ENCODE measurements at regions not wholly inside any gene's neighbourhood (a gene's known extent, or its start where the extent isn't known, plus 50 kb on each side); places are given as distances from the start of the nearest gene placed in this dataset.

- Histone ChIP-seq H4K20me1 (ENCODE audit: insufficient read depth, low read length) (no peaks in the 10 kb centered on the region), H3K36me3 (ENCODE audit: insufficient read depth, low read length) (no peaks in the 10 kb centered on the region), H3K27ac (ENCODE audit: low read depth, low read length) (no peak overlapping the region), H3K79me2 (ENCODE audit: insufficient read depth, low read length) (no peaks in the 10 kb centered on the region), H3K4me1 (ENCODE audit: insufficient read depth, low read length) (no peaks in the 10 kb centered on the region), H2AFZ (ENCODE audit: low read length) (no peak overlapping the region), H3K27me3 (ENCODE audit: insufficient read depth, low read length) (peaks cover 7% of the 10 kb centered on the region), H3K4me3 (ENCODE audit: insufficient read depth, low read length) (no peak overlapping the region), H3K4me2 (ENCODE audit: insufficient read depth, low read length) (no peak overlapping the region), H3K9me3 (ENCODE audit: low read depth, low read length) (no peaks in the 10 kb centered on the region)
- no peak for DNase-seq (ENCODE audit: insufficient read length, low spot score, missing footprints)
- TF ChIP-seq CTCF (IDR thresholded peaks at IDR 0.05; ENCODE audit: extremely low read depth, low read depth, low read length), result no peak
Observed at GRCh38 chr7:45421806-45422205, 152.4 kb upstream of the ADCY1 start.

- Histone ChIP-seq H3K4me1 (ENCODE audit: insufficient read depth, low read length) (no peaks in the 10 kb centered on the region), H3K27ac (ENCODE audit: low read depth, low read length) (no peak overlapping the region), H3K27me3 (ENCODE audit: insufficient read depth, low read length) (no peaks in the 10 kb centered on the region), H4K20me1 (ENCODE audit: insufficient read depth, low read length) (no peaks in the 10 kb centered on the region), H3K4me2 (ENCODE audit: insufficient read depth, low read length) (no peak overlapping the region), H3K79me2 (ENCODE audit: insufficient read depth, low read length) (no peaks in the 10 kb centered on the region), H3K36me3 (ENCODE audit: insufficient read depth, low read length) (no peaks in the 10 kb centered on the region), H3K4me3 (ENCODE audit: insufficient read depth, low read length) (no peak overlapping the region), H3K9me3 (ENCODE audit: low read depth, low read length) (no peaks in the 10 kb centered on the region), H2AFZ (ENCODE audit: low read length) (no peak overlapping the region)
- no peak for TF ChIP-seq CTCF (IDR thresholded peaks at IDR 0.05; ENCODE audit: extremely low read depth, low read depth, low read length)
- no peak for DNase-seq (ENCODE audit: insufficient read length, low spot score, missing footprints)
Observed at GRCh38 chr7:45430397-45430796, 143.8 kb upstream of the ADCY1 start.

GRCh38 chr7:45434167-45434784 is 139.9 kb upstream of the ADCY1 start:
- Histone ChIP-seq H3K4me3 (ENCODE audit: insufficient read depth, low read length) (no peak overlapping the region), H2AFZ (ENCODE audit: low read length) (no peak overlapping the region), H3K27me3 (ENCODE audit: insufficient read depth, low read length) (peaks cover 3% of the 10 kb centered on the region), H3K4me2 (ENCODE audit: insufficient read depth, low read length) (no peak overlapping the region), H3K9me3 (ENCODE audit: low read depth, low read length) (no peaks in the 10 kb centered on the region), H3K79me2 (ENCODE audit: insufficient read depth, low read length) (no peaks in the 10 kb centered on the region), H3K27ac (ENCODE audit: low read depth, low read length) (no peak overlapping the region), H4K20me1 (ENCODE audit: insufficient read depth, low read length) (no peaks in the 10 kb centered on the region), H3K36me3 (ENCODE audit: insufficient read depth, low read length) (no peaks in the 10 kb centered on the region), H3K4me1 (ENCODE audit: insufficient read depth, low read length) (no peaks in the 10 kb centered on the region)
- no peak for TF ChIP-seq CTCF (IDR thresholded peaks at IDR 0.05; ENCODE audit: extremely low read depth, low read depth, low read length)
- DNase-seq (ENCODE audit: insufficient read length, low spot score, missing footprints), result no peak

GRCh38 chr7:45435131-45435530 is 139.0 kb upstream of the ADCY1 start:
- no peak for DNase-seq (ENCODE audit: insufficient read length, low spot score, missing footprints)
- Histone ChIP-seq H3K27ac (ENCODE audit: low read depth, low read length) (no peak overlapping the region), H3K9me3 (ENCODE audit: low read depth, low read length) (no peaks in the 10 kb centered on the region), H3K4me1 (ENCODE audit: insufficient read depth, low read length) (no peaks in the 10 kb centered on the region), H3K4me3 (ENCODE audit: insufficient read depth, low read length) (no peak overlapping the region), H3K27me3 (ENCODE audit: insufficient read depth, low read length) (peaks cover 3% of the 10 kb centered on the region), H4K20me1 (ENCODE audit: insufficient read depth, low read length) (no peaks in the 10 kb centered on the region), H3K4me2 (ENCODE audit: insufficient read depth, low read length) (no peak overlapping the region), H3K36me3 (ENCODE audit: insufficient read depth, low read length) (no peaks in the 10 kb centered on the region), H3K79me2 (ENCODE audit: insufficient read depth, low read length) (no peaks in the 10 kb centered on the region), H2AFZ (ENCODE audit: low read length) (no peak overlapping the region)
- no peak for TF ChIP-seq CTCF (IDR thresholded peaks at IDR 0.05; ENCODE audit: extremely low read depth, low read depth, low read length)
